ENCODE measurements at regions not wholly inside any gene's neighbourhood (a gene's known extent, or its start where the extent isn't known, plus 50 kb on each side); places are given as distances from the start of the nearest gene placed in this dataset.
"Not testable (repeated sequence)": the region's sequence is repeated elsewhere in the genome, so short reads cannot be mapped to it uniquely, and the experiment has no call there.

- FAIRE-seq; H3K4me3 ChIP-seq (ENCODE audit: extremely low read depth in 1 of 4, insufficient read depth in 2 of 4, low read depth in 3 of 4, low read length in 4 of 4); H3K4ac ChIP-seq (replicated peaks; ENCODE audit: insufficient read length, low read depth, low read length); H2BK5ac ChIP-seq (ENCODE audit: low read depth, low read length); H3K36me3 ChIP-seq (ENCODE audit: control insufficient read depth in 2 of 4, insufficient read depth in 4 of 4, low read length in 3 of 4); H3K14ac ChIP-seq (ENCODE audit: insufficient read length); H3K27me3 ChIP-seq (replicated peaks in 1 of 4; ENCODE audit: control insufficient read depth in 3 of 4, extremely low read depth in 1 of 4, insufficient read depth in 3 of 4, low read length in 3 of 4); CTCF ChIA-PET (ENCODE audit: partially characterized antibody); H3K18ac ChIP-seq (ENCODE audit: extremely low read depth, low read length); H3K9ac ChIP-seq (replicated peaks in 1 of 4; ENCODE audit: extremely low read depth in 1 of 4, low read depth in 3 of 4, low read length in 3 of 4); H3K4me2 ChIP-seq (ENCODE audit: insufficient read depth in 1 of 2, low read depth in 2 of 2, low read length in 2 of 2); H2BK15ac ChIP-seq (ENCODE audit: low read length); H3K79me2 ChIP-seq (ENCODE audit: control insufficient read depth in 1 of 2, insufficient read depth in 2 of 2, low read length in 2 of 2); H3K23ac ChIP-seq (ENCODE audit: insufficient read length); H2AFZ ChIP-seq (ENCODE audit: low read length); POLR2A ChIA-PET (ENCODE audit: partially characterized antibody); H2BK12ac ChIP-seq (ENCODE audit: low read depth, low read length); DNase-seq (ENCODE audit: low read depth in 1 of 2, low spot score in 2 of 2); H3K56ac ChIP-seq (replicated peaks; ENCODE audit: insufficient read length, low read depth, low read length); H3K23me2 ChIP-seq (ENCODE audit: low read depth, low read length); H4K91ac ChIP-seq (replicated peaks; ENCODE audit: insufficient read length, low read length); H4K5ac ChIP-seq (ENCODE audit: insufficient read length, low read depth, low read length); H3K79me1 ChIP-seq (ENCODE audit: low read depth, low read length); H2BK120ac ChIP-seq (replicated peaks; ENCODE audit: low read depth, low read length); H4K8ac ChIP-seq (ENCODE audit: extremely low read depth, insufficient read depth, low read length); H4K20me1 ChIP-seq (replicated peaks in 1 of 2; ENCODE audit: control insufficient read depth in 1 of 2, insufficient read depth in 2 of 2, low read length in 2 of 2); H2AK5ac ChIP-seq (ENCODE audit: low read depth, low read length); H3K27ac ChIP-seq (ENCODE audit: low read depth, low read length); H3K4me1 ChIP-seq (replicated peaks in 1 of 4; ENCODE audit: control insufficient read depth in 3 of 4, insufficient read depth in 4 of 4, low read length in 3 of 4); H2BK20ac ChIP-seq (ENCODE audit: low read length): not testable (repeated sequence)
- H3K9me3 ChIP-seq (ENCODE audit: insufficient read depth in 2 of 2, low read depth in 1 of 2, low read length in 1 of 2): peaks cover 54 to 65% of the 10 kb centered on the region in 2 experiments
- 95% methylated on average over 18 of the region's 23 CpGs; no CpG with 5 or more reads in 1 of the 2 experiments for WGBS, 2 experiments (ENCODE audit: extremely low coverage in 1 of 2, insufficient coverage in 1 of 2, insufficient read length in 1 of 2, insufficient replicate concordance in 2 of 2, low coverage in 1 of 2, low lambda C conversion rate in 2 of 2, missing lambda C conversion rate in 1 of 2)
Observed at GRCh38 chr22:11600161-11600560, 3927.8 kb upstream of the OR11H1 start.

Measured in H1 (cell line).